HG03280 (cell line): ENCODE measurements at regions not wholly inside any gene's neighbourhood (a gene's known extent, or its start where the extent isn't known, plus 50 kb on each side); places are given as distances from the start of the nearest gene placed in this dataset.

Experiments used
- ATAC-seq: cut with Tn5 transposase; IDR thresholded peaks from one replicate; pipeline ENCODE4 v1.9.1; 2021; ENCODE audit warnings: mild to moderate bottlenecking, moderate library complexity; ENCODE audit not compliant: unreplicated experiment

- ATAC-seq, result no peak
Measured at GRCh38 chr6:18667612-18668011, 280.5 kb downstream of the RNF144B start.

- no peak for ATAC-seq
Measured at GRCh38 chr6:18668994-18669393, 281.8 kb downstream of the RNF144B start.

- ATAC-seq, result no peak
Measured at GRCh38 chr6:18672852-18673251, 285.7 kb downstream of the RNF144B start.

GRCh38 chr6:18674346-18674745, 287.2 kb downstream of the RNF144B start:
- ATAC-seq, result no peak

GRCh38 chr6:18675881-18676280, 288.7 kb downstream of the RNF144B start:
- no peak for ATAC-seq

GRCh38 chr6:18676548-18676947, 289.4 kb downstream of the RNF144B start:
- ATAC-seq, result no peak

- no peak for ATAC-seq
Measured at GRCh38 chr6:18680842-18681241, 293.7 kb downstream of the RNF144B start.

GRCh38 chr6:18681832-18682503, 294.8 kb downstream of the RNF144B start:
- ATAC-seq, result no peak

- ATAC-seq, result no peak
Measured at GRCh38 chr6:18684343-18684742, 297.2 kb downstream of the RNF144B start.

GRCh38 chr6:18692929-18693685, 306.0 kb downstream of the RNF144B start:
- no peak for ATAC-seq

GRCh38 chr6:18693881-18694280, 306.7 kb downstream of the RNF144B start:
- ATAC-seq, result no peak

- ATAC-seq, result no peak
Measured at GRCh38 chr6:18703546-18703945, 316.4 kb downstream of the RNF144B start.

- ATAC-seq, result no peak
Measured at GRCh38 chr6:18707714-18708439, 320.7 kb downstream of the RNF144B start.

GRCh38 chr6:18712595-18712994, 325.4 kb downstream of the RNF144B start:
- no peak for ATAC-seq

- no peak for ATAC-seq
Measured at GRCh38 chr6:18720075-18720474, 332.9 kb downstream of the RNF144B start.

GRCh38 chr6:18724056-18724455, 336.9 kb downstream of the RNF144B start:
- no peak for ATAC-seq

GRCh38 chr6:18725449-18725848, 338.3 kb downstream of the RNF144B start:
- ATAC-seq, result no peak

GRCh38 chr6:18733921-18734550, 346.9 kb downstream of the RNF144B start:
- ATAC-seq, result no peak

- no peak for ATAC-seq
Measured at GRCh38 chr6:18741741-18742140, 354.6 kb downstream of the RNF144B start.

- ATAC-seq, result no peak
Measured at GRCh38 chr6:18742406-18742805, 355.3 kb downstream of the RNF144B start.

GRCh38 chr6:18746727-18747126, 359.6 kb downstream of the RNF144B start:
- ATAC-seq, result no peak
